Activated CD4-positive, alpha-beta memory T cell treated with anti-CD3 and anti-CD28 coated beads for 36 hours (primary cell): ENCODE measurements at regions not wholly inside any gene's neighbourhood (a gene's known extent, or its start where the extent isn't known, plus 50 kb on each side); places are given as distances from the start of the nearest gene placed in this dataset.

Source experiments
- CTCF ChIA-PET: fragments of 350-600 bp; sonication (Branson Sonifier 250); formaldehyde crosslinking; loops from one replicate; lab custom pipeline; 2021; ENCODE audit warnings: antibody characterized with exemption, inconsistent platforms; lab: Charles Lee
- POLR2A ChIA-PET: fragments of 350-600 bp; sonication (Branson Sonifier 250); formaldehyde crosslinking; loops from one replicate; lab custom pipeline; 2021; ENCODE audit warnings: antibody characterized with exemption; lab: Charles Lee
- DNase-seq: peaks from one replicate; pipeline ENCODE4 v3.0.0-alpha.2; 2020
- H3K27ac Mint-ChIP-seq: one replicate; pipeline ENCODE4 v1.8.0; 2021; ENCODE audit warnings: mixed read lengths
- H3K27me3 Mint-ChIP-seq: one replicate; pipeline ENCODE4 v1.8.0; 2021; ENCODE audit warnings: mixed read lengths
- H3K36me3 Mint-ChIP-seq: one replicate; pipeline ENCODE4 v1.8.0; 2021; ENCODE audit warnings: mixed read lengths
- H3K4me1 Mint-ChIP-seq: one replicate; pipeline ENCODE4 v1.8.0; 2021; ENCODE audit warnings: low read depth, mixed read lengths
- H3K4me3 Mint-ChIP-seq: one replicate; pipeline ENCODE4 v1.8.0; 2021; ENCODE audit warnings: mild to moderate bottlenecking, mixed read lengths
- H3K9me3 Mint-ChIP-seq: one replicate; pipeline ENCODE4 v1.8.0; 2021; ENCODE audit warnings: mixed read lengths
- intact Hi-C: fragments of 100-400 bp; cut with micrococcal nuclease; formaldehyde crosslinking; loops from one replicate; pipeline ENCODE4 v1.15.1; 2023

- Mint-ChIP-seq H3K4me1 (no peaks in the 10 kb centered on the region), H3K9me3 (no peaks in the 10 kb centered on the region), H3K4me3 (no peak overlapping the region), H3K27me3 (no peaks in the 10 kb centered on the region), H3K27ac (no peak overlapping the region), H3K36me3 (no peaks in the 10 kb centered on the region)
- CTCF ChIA-PET = no interaction called here
- intact Hi-C loops = no loop called here
- no peak for DNase-seq
- POLR2A ChIA-PET = no interaction called here
Observed at GRCh38 chr16:8486985-8487384, 103.3 kb downstream of the TMEM114 start.

- no peak overlapping the region for H3K4me3 Mint-ChIP-seq
- no peak for DNase-seq
- H3K36me3 Mint-ChIP-seq = no peaks in the 10 kb centered on the region
- POLR2A ChIA-PET = no interaction called here
- H3K27me3 Mint-ChIP-seq = no peaks in the 10 kb centered on the region
- CTCF ChIA-PET = no interaction called here
- intact Hi-C loops = no loop called here
- no peak overlapping the region for H3K27ac Mint-ChIP-seq
- H3K9me3 Mint-ChIP-seq = no peaks in the 10 kb centered on the region
- no peaks in the 10 kb centered on the region for H3K4me1 Mint-ChIP-seq
Observed at GRCh38 chr16:8483396-8483795, 106.9 kb downstream of the TMEM114 start.

DNA sequence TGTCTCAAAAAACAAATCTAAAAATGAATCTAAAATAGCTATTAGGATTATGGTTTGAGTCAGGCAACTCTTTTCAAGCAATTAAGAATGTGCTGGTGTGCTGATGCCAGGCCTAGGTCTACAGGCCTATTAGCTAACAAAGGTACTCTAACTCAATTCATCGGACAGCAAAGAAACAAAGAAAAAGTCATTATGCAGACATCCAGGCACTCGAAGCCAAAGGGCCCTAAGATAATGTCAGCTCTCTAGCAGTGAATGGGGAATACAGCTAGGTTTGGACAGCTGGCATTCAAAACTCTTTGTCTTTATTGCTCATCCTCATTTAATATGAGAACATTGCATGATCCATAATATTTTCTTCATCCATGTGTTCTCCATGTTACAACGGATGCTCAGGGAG is 108.5 kb downstream of the TMEM114 start:
- H3K36me3 Mint-ChIP-seq = no peaks in the 10 kb centered on the region
- no peaks in the 10 kb centered on the region for H3K4me1 Mint-ChIP-seq
- H3K9me3 Mint-ChIP-seq = no peaks in the 10 kb centered on the region
- H3K4me3 Mint-ChIP-seq = no peak overlapping the region
- H3K27me3 Mint-ChIP-seq = no peaks in the 10 kb centered on the region
- intact Hi-C loops = no loop called here
- POLR2A ChIA-PET = no interaction called here
- no peak for DNase-seq
- CTCF ChIA-PET = no interaction called here
- H3K27ac Mint-ChIP-seq = no peak overlapping the region

- no peak for DNase-seq
- H3K36me3 Mint-ChIP-seq = no peaks in the 10 kb centered on the region
- no peaks in the 10 kb centered on the region for H3K27me3 Mint-ChIP-seq
- H3K4me3 Mint-ChIP-seq = no peak overlapping the region
- H3K4me1 Mint-ChIP-seq = no peaks in the 10 kb centered on the region
- ChIA-PET CTCF (no interaction called here), POLR2A (no interaction called here)
- intact Hi-C loops = no loop called here
- no peaks in the 10 kb centered on the region for H3K9me3 Mint-ChIP-seq
- H3K27ac Mint-ChIP-seq = no peak overlapping the region
Observed at GRCh38 chr16:8476824-8477223, 113.5 kb downstream of the TMEM114 start.

GRCh38 chr16:8474587-8474986 is 115.7 kb downstream of the TMEM114 start:
- CTCF ChIA-PET = no interaction called here
- no peak for DNase-seq
- POLR2A ChIA-PET = no interaction called here
- Mint-ChIP-seq H3K27me3 (no peaks in the 10 kb centered on the region), H3K4me1 (no peaks in the 10 kb centered on the region), H3K36me3 (no peaks in the 10 kb centered on the region), H3K9me3 (no peaks in the 10 kb centered on the region), H3K4me3 (no peak overlapping the region), H3K27ac (no peak overlapping the region)
- intact Hi-C loops = no loop called here

- intact Hi-C loops = no loop called here
- POLR2A ChIA-PET = no interaction called here
- Mint-ChIP-seq H3K27ac (no peak overlapping the region), H3K27me3 (no peaks in the 10 kb centered on the region), H3K4me3 (no peak overlapping the region), H3K4me1 (no peaks in the 10 kb centered on the region), H3K9me3 (no peaks in the 10 kb centered on the region), H3K36me3 (no peaks in the 10 kb centered on the region)
- no peak for DNase-seq
- CTCF ChIA-PET = no interaction called here
Observed at GRCh38 chr16:8469102-8469778, 121.1 kb downstream of the TMEM114 start.

GRCh38 chr16:8464979-8465378 is 125.3 kb downstream of the TMEM114 start:
- Mint-ChIP-seq H3K4me1 (no peaks in the 10 kb centered on the region), H3K27ac (no peak overlapping the region), H3K4me3 (no peak overlapping the region), H3K36me3 (no peaks in the 10 kb centered on the region), H3K27me3 (no peaks in the 10 kb centered on the region), H3K9me3 (no peaks in the 10 kb centered on the region)
- CTCF ChIA-PET = no interaction called here
- POLR2A ChIA-PET = no interaction called here
- intact Hi-C loops = no loop called here
- no peak for DNase-seq

- Mint-ChIP-seq H3K4me3 (no peak overlapping the region), H3K9me3 (peaks cover 2% of the 10 kb centered on the region), H3K4me1 (no peaks in the 10 kb centered on the region), H3K36me3 (no peaks in the 10 kb centered on the region), H3K27ac (no peak overlapping the region), H3K27me3 (no peaks in the 10 kb centered on the region)
- CTCF ChIA-PET = no interaction called here
- intact Hi-C loops = no loop called here
- no peak for DNase-seq
- POLR2A ChIA-PET = no interaction called here
Observed at GRCh38 chr16:8459085-8459733, 131.1 kb downstream of the TMEM114 start.

DNA sequence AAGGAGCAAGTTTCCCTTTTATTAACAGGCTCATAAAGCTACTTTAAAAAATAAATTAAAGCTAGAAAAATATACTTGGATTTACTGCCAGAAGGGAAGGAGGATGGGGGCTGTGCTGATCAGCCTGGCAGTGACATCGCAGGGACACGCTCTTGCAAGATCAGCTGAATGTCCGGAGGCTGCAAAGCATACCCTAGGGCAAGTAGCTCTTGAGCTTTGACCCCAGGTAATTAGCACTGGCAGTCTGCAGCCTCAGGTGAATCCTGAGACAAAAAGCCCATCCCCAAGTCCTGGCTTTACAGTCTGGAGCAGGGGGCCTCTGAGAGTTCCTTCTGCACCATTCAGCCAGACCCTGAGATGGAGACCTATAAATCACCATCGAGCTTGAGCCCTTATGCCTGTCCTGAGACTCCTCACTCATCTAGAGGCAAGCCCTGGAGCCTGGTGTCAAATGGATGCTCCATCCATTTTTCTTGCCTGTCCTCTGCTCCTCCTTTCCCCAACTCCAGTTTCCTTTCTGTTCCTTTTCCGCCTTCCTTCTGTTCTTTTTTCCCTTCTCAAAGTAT is 131.7 kb downstream of the TMEM114 start:
- Mint-ChIP-seq H3K36me3 (no peaks in the 10 kb centered on the region), H3K9me3 (peaks cover 2% of the 10 kb centered on the region), H3K4me1 (no peaks in the 10 kb centered on the region), H3K27ac (no peak overlapping the region), H3K27me3 (no peaks in the 10 kb centered on the region), H3K4me3 (no peak overlapping the region)
- no peak for DNase-seq
- ChIA-PET CTCF (no interaction called here), POLR2A (no interaction called here)
- intact Hi-C loops = no loop called here

- Mint-ChIP-seq H3K27ac (no peak overlapping the region), H3K9me3 (peaks cover 2% of the 10 kb centered on the region), H3K4me3 (no peak overlapping the region), H3K36me3 (no peaks in the 10 kb centered on the region), H3K4me1 (no peaks in the 10 kb centered on the region), H3K27me3 (no peaks in the 10 kb centered on the region)
- DNase-seq = no peak
- ChIA-PET CTCF (no interaction called here), POLR2A (no interaction called here)
- intact Hi-C loops = no loop called here
Observed at GRCh38 chr16:8453359-8453758, 137.0 kb downstream of the TMEM114 start.

DNA sequence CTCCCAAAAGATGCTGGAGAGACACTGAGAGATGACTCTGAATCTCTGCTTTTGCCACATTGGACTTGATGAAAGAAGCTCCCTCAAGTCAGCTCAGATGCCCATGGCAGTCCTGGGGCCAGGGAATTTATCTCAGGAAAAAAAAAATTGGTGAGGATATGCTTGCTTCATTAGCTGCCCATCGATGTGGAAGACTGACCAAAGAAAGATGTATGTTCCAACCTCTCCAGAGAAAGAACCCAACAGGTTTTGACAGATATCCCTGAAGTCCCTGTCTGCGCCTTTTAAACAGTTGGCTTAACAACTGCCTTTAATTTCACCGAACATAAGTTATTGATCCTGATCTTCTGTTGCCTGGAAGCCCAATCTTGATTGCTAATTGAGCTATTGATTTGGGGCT is 137.4 kb downstream of the TMEM114 start:
- Mint-ChIP-seq H3K9me3 (peaks cover 2% of the 10 kb centered on the region), H3K4me3 (no peak overlapping the region), H3K36me3 (no peaks in the 10 kb centered on the region), H3K27ac (no peak overlapping the region), H3K4me1 (no peaks in the 10 kb centered on the region), H3K27me3 (no peaks in the 10 kb centered on the region)
- intact Hi-C loops = no loop called here
- DNase-seq = no peak
- CTCF ChIA-PET = no interaction called here
- POLR2A ChIA-PET = no interaction called here

- intact Hi-C loops = no loop called here
- POLR2A ChIA-PET = no interaction called here
Observed at GRCh38 chr16:8436931-8437330, 153.4 kb downstream of the TMEM114 start.

GRCh38 chr16:8431783-8432182 is 158.5 kb downstream of the TMEM114 start:
- no peak for DNase-seq
- Mint-ChIP-seq H3K4me3 (no peak overlapping the region), H3K4me1 (no peaks in the 10 kb centered on the region), H3K36me3 (no peaks in the 10 kb centered on the region), H3K27ac (no peak overlapping the region), H3K27me3 (no peaks in the 10 kb centered on the region), H3K9me3 (peaks cover 2% of the 10 kb centered on the region)
- ChIA-PET POLR2A (no interaction called here), CTCF (interaction anchor here (0.6 kb wide), 1 partner anchor 37 kb away, joined by 3 read pairs; no protein-coding TSS in a partner anchor)
- intact Hi-C loops = no loop called here

More at GRCh38 chr16:8436931-8437330, 153.4 kb downstream of the TMEM114 start:
- no peaks in the 10 kb centered on the region for H3K4me1 Mint-ChIP-seq
- H3K27me3 Mint-ChIP-seq = peaks cover 2% of the 10 kb centered on the region
- DNase-seq = no peak
- H3K36me3 Mint-ChIP-seq = no peaks in the 10 kb centered on the region
- no peak overlapping the region for H3K4me3 Mint-ChIP-seq
- peaks cover 3% of the 10 kb centered on the region for H3K9me3 Mint-ChIP-seq
- no peak overlapping the region for H3K27ac Mint-ChIP-seq
- CTCF ChIA-PET = no interaction called here
